Mesendoderm (in vitro differentiated cells): ENCODE measurements at regions not wholly inside any gene's neighbourhood (a gene's known extent, or its start where the extent isn't known, plus 50 kb on each side); places are given as distances from the start of the nearest gene placed in this dataset.

Source experiments
- DNase-seq: peaks from one replicate; pipeline ENCODE4 v3.0.0; 2013
- H2AK5ac ChIP-seq: 2 replicates; pipeline ENCODE4 v1.6.1; 2013; ENCODE audit warnings: low read length, inconsistent platforms
- H2BK120ac ChIP-seq: 2 replicates; pipeline ENCODE4 v1.6.1; 2013; ENCODE audit warnings: low read depth, mild to moderate bottlenecking, low read length, moderate library complexity, mixed read lengths
- H2BK15ac ChIP-seq: replicated peaks from 2 replicates; pipeline ENCODE4 v1.6.1; 2013; ENCODE audit warnings: low read depth, mild to moderate bottlenecking, moderate library complexity
- H2BK5ac ChIP-seq: 2 replicates; pipeline ENCODE4 v1.6.1; 2013; ENCODE audit warnings: low read length, inconsistent platforms
- H3K18ac ChIP-seq: 2 replicates; pipeline ENCODE4 v1.6.1; 2013; ENCODE audit warnings: mild to moderate bottlenecking, low read length, mixed read lengths
- H3K23ac ChIP-seq: one replicate; pipeline ENCODE4 v1.6.1; 2013; ENCODE audit warnings: low read length
- H3K27ac ChIP-seq: 2 replicates; pipeline ENCODE4 v1.5.1; 2013; ENCODE audit warnings: low read depth, mild to moderate bottlenecking, inconsistent platforms, low read length, moderate library complexity
- H3K27me3 ChIP-seq: 2 replicates; pipeline ENCODE4 v1.6.1; 2013; ENCODE audit warnings: low read length, control low read depth, mild to moderate bottlenecking, inconsistent platforms; ENCODE audit not compliant: insufficient read depth, poor library complexity
- H3K36me3 ChIP-seq: 2 replicates; pipeline ENCODE4 v1.6.1; 2013; ENCODE audit warnings: low read length, inconsistent platforms; ENCODE audit not compliant: control insufficient read depth, insufficient read depth
- H3K4ac ChIP-seq: one replicate; pipeline ENCODE4 v1.6.1; 2013; ENCODE audit warnings: low read depth, mild to moderate bottlenecking, low read length, moderate library complexity
- H3K4me1 ChIP-seq: 2 replicates; pipeline ENCODE4 v1.6.1; 2013; ENCODE audit warnings: low read depth, low read length, inconsistent platforms; ENCODE audit not compliant: control insufficient read depth
- H3K4me2 ChIP-seq: 2 replicates; pipeline ENCODE4 v1.6.1; 2013; ENCODE audit warnings: low read length
- H3K4me3 ChIP-seq: 2 replicates; pipeline ENCODE4 v1.5.1; 2013; ENCODE audit warnings: mild to moderate bottlenecking, low read length
- H3K56ac ChIP-seq: one replicate; pipeline ENCODE4 v1.6.1; 2013; ENCODE audit warnings: low read length
- H3K79me1 ChIP-seq: 2 replicates; pipeline ENCODE4 v1.6.1; 2013; ENCODE audit warnings: low read length, inconsistent platforms
- H3K79me2 ChIP-seq: 2 replicates; pipeline ENCODE4 v1.6.1; 2013; ENCODE audit warnings: mild to moderate bottlenecking, low read length; ENCODE audit not compliant: control insufficient read depth, insufficient read depth
- H3K9ac ChIP-seq: 2 replicates; pipeline ENCODE4 v1.6.1; 2013; ENCODE audit warnings: low read length, inconsistent platforms
- H4K5ac ChIP-seq: one replicate; pipeline ENCODE4 v1.6.1; 2013; ENCODE audit warnings: low read length
- H4K8ac ChIP-seq: one replicate; pipeline ENCODE4 v1.6.1; 2013; ENCODE audit warnings: low read depth, mild to moderate bottlenecking, control low read depth, low read length, moderate library complexity
- WGBS: extraction: QIAGEN DNeasy Blood & Tissue Kit; methylation state at CpG from one replicate; pipeline ENCODE4 v1.1.7; 2013; ENCODE audit warnings: low lambda C conversion rate, missing lambda C conversion rate; ENCODE audit not compliant: insufficient coverage; ENCODE audit errors: extremely low coverage; 5-methylcytosine and 5-hydroxymethylcytosine counted together

DNA sequence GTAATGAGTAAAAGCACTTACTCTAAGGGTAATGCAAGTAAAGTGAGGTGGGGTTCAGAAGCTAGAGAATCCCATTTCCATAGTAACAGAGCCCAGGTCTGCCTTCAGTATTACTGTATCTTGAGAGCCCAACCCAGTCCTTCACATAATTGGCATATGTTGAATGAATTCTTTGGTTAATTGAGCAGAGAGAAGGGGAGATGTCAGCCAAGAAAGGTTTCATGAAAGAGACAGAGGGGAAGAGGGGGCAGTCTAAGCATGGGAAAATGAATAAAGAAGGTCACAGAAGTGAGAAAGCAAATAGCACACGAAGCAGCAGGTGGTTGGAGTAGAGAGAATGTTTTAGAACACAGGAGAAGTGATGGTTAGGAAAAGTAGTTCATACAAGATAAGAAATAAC, 371.1 kb downstream of the SEC23A start:
- Histone ChIP-seq H3K4ac (no peak overlapping the region), H4K5ac (no peak overlapping the region), H3K27me3 (no peaks in the 10 kb centered on the region), H3K4me1 (no peaks in the 10 kb centered on the region), H3K4me3 (no peak overlapping the region), H3K36me3 (no peaks in the 10 kb centered on the region), H2BK5ac (no peak overlapping the region), H2AK5ac (no peak overlapping the region), H3K56ac (no peak overlapping the region), H3K23ac (no peak overlapping the region), H3K9ac (no peak overlapping the region), H3K18ac (no peak overlapping the region), H4K8ac (no peak overlapping the region), H2BK120ac (no peak overlapping the region), H3K4me2 (no peak overlapping the region), H3K79me2 (no peaks in the 10 kb centered on the region), H2BK15ac (no peak overlapping the region), H3K27ac (no peak overlapping the region), H3K79me1 (no peaks in the 10 kb centered on the region)
- DNase-seq = no peak
- WGBS = no CpG with 5 or more reads among the region's 1 CpG

DNA sequence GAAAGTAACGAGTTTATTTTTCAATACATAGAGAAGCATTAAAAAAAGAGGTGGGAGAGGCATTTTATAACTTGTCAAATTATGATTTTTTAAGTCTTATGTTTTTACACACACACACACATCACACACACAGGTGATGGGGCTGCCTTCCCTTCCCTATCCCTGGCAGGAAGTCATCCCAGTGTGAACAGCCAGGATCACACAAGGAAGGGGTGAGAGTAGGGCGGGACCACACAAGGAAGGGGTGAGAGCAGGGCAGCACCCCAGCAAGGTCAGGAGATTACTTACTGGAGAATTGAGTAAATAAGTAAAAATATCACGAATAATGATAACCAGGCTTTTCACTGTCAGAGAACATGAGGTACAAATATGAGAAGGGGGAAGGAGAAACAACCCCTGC, 372.6 kb downstream of the SEC23A start:
- WGBS = no CpG with 5 or more reads among the region's 3 CpGs
- Histone ChIP-seq H4K8ac (no peak overlapping the region), H3K79me1 (no peaks in the 10 kb centered on the region), H2BK120ac (no peak overlapping the region), H3K4me1 (no peaks in the 10 kb centered on the region), H3K27ac (no peak overlapping the region), H3K9ac (no peak overlapping the region), H3K4me2 (no peak overlapping the region), H2BK5ac (no peak overlapping the region), H4K5ac (no peak overlapping the region), H2AK5ac (no peak overlapping the region), H3K56ac (no peak overlapping the region), H3K27me3 (no peaks in the 10 kb centered on the region), H3K4me3 (no peak overlapping the region), H3K36me3 (no peaks in the 10 kb centered on the region), H2BK15ac (no peak overlapping the region), H3K23ac (no peak overlapping the region), H3K79me2 (no peaks in the 10 kb centered on the region), H3K4ac (no peak overlapping the region), H3K18ac (no peak overlapping the region)
- DNase-seq = no peak

DNA sequence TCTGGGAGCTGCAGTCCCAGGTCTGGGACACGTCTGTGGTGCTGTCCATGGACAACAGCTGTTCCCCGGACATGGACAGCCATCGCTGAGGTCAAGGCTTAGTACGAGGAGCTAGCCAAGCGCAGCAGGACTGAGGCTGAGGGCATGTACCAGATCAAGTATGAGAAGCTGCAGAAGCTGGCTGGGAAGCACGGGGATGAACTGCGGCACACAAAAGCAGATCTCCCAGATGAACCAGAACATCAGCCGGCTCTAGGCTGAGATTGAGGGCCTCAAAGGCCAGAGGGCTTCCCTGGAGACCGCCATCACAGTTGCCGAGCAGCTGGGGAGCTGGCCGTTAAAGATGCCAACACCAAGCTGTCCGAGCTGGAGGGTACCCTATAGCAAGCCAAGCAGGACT, 375.3 kb downstream of the SEC23A start:
- Histone ChIP-seq H2BK120ac (no peak overlapping the region), H3K27ac (no peak overlapping the region), H2BK5ac (no peak overlapping the region), H4K5ac (no peak overlapping the region), H3K4ac (no peak overlapping the region), H3K36me3 (no peaks in the 10 kb centered on the region), H3K56ac (no peak overlapping the region), H3K9ac (no peak overlapping the region), H3K4me3 (no peak overlapping the region), H2BK15ac (no peak overlapping the region), H3K79me1 (no peaks in the 10 kb centered on the region), H3K79me2 (no peaks in the 10 kb centered on the region), H3K27me3 (no peaks in the 10 kb centered on the region), H3K18ac (no peak overlapping the region), H2AK5ac (no peak overlapping the region), H4K8ac (no peak overlapping the region), H3K23ac (no peak overlapping the region), H3K4me1 (no peaks in the 10 kb centered on the region), H3K4me2 (no peak overlapping the region)
- no CpG with 5 or more reads among the region's 12 CpGs for WGBS
- no peak for DNase-seq

DNA sequence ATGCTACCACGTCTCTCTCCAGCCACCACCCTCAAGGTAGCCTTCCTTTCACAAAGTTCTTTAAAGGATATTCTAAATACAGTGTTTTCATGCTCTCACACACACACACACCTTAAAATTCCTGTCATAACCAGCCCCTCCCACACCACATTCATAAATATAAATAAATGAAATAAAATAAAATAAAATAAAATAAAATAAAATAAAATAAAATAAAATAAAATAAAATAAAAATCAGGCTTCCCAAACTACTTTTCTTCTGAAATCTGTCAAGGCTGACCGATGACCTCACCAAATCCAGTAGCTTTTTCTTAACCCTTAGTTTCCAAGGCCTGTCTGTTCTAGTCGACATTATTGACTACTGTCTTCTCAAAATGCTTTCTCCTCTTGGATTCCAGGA, 378.4 kb downstream of the SEC23A start:
- no peak for DNase-seq
- no peaks in the 10 kb centered on the region for H3K27me3 ChIP-seq
- H3K36me3 ChIP-seq = no peaks in the 10 kb centered on the region
- no peak overlapping the region for H2BK15ac ChIP-seq
- H3K27ac ChIP-seq = no peak overlapping the region
- no peak overlapping the region for H3K18ac ChIP-seq
- H4K8ac ChIP-seq = no peak overlapping the region
- H3K56ac ChIP-seq = no peak overlapping the region
- H3K9ac ChIP-seq = no peak overlapping the region
- H3K23ac ChIP-seq = no peak overlapping the region
- no peak overlapping the region for H2BK5ac ChIP-seq
- no peak overlapping the region for H3K4me2 ChIP-seq
- WGBS = no CpG with 5 or more reads among the region's 3 CpGs
- no peak overlapping the region for H3K4me3 ChIP-seq
- no peak overlapping the region for H2AK5ac ChIP-seq
- no peak overlapping the region for H3K4ac ChIP-seq
- no peaks in the 10 kb centered on the region for H3K4me1 ChIP-seq
- H3K79me2 ChIP-seq = no peaks in the 10 kb centered on the region
- H4K5ac ChIP-seq = no peak overlapping the region
- no peak overlapping the region for H2BK120ac ChIP-seq
- H3K79me1 ChIP-seq = no peaks in the 10 kb centered on the region

DNA sequence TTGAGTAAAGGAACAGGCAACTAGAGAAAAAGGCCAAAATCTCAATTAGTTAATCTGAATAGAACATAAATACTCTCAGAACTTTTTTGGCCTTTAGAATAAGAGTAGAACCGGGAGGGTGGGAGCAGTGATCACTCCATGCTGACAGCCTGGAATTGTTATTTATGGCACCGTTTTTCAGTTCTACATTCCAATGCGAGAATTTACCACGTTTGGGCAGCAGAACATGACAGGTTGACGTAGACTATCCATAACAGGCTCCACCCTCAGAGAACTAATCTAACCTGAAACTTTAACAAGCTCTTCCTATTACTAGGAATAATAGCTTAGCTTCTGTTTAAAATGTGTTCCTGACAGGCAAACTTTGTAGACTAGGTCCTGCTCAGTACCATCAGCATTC, 379.1 kb downstream of the SEC23A start:
- no peak overlapping the region for H3K56ac ChIP-seq
- no CpG with 5 or more reads among the region's 5 CpGs for WGBS

DNA sequence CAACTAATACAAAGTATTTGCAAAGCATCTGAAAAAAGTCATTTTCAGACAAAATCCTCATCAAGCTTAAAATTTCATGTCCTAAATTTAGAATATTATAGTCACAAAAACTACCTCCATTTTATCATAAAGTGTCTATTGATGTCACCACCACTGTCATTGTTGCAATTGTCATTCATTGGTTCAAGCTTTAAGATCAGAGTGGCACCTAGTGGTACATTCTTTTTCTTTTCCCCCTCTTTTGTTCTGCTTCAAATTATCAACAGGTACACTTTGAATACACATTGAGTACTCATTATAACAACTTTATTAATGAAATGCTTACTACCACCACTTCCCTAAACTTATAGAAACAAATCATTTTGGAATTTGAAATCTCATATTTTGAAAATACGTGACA, 379.8 kb downstream of the SEC23A start:
- Histone ChIP-seq H3K23ac (no peak overlapping the region), H3K4me3 (no peak overlapping the region), H4K8ac (no peak overlapping the region), H3K9ac (no peak overlapping the region), H3K79me2 (no peaks in the 10 kb centered on the region), H3K36me3 (no peaks in the 10 kb centered on the region), H2AK5ac (no peak overlapping the region), H3K4me2 (no peak overlapping the region), H2BK120ac (no peak overlapping the region), H3K4me1 (no peaks in the 10 kb centered on the region), H3K56ac (no peak overlapping the region), H3K18ac (no peak overlapping the region), H3K79me1 (no peaks in the 10 kb centered on the region), H3K27ac (no peak overlapping the region), H2BK15ac (no peak overlapping the region), H3K4ac (no peak overlapping the region), H4K5ac (no peak overlapping the region), H2BK5ac (no peak overlapping the region), H3K27me3 (no peaks in the 10 kb centered on the region)
- no peak for DNase-seq
- no CpG with 5 or more reads among the region's 1 CpG for WGBS

More for the DNA sequence above, 379.1 kb downstream of the SEC23A start:
- peak; percentile 51 for DNase-seq
- no peak overlapping the region for H4K5ac ChIP-seq
- no peaks in the 10 kb centered on the region for H3K79me1 ChIP-seq
- no peak overlapping the region for H3K18ac ChIP-seq
- no peak overlapping the region for H2BK120ac ChIP-seq
- H3K27me3 ChIP-seq = no peaks in the 10 kb centered on the region
- H4K8ac ChIP-seq = no peak overlapping the region
- H3K4me3 ChIP-seq = no peak overlapping the region
- no peak overlapping the region for H3K27ac ChIP-seq
- no peak overlapping the region for H2BK15ac ChIP-seq
- H3K4ac ChIP-seq = no peak overlapping the region
- H2BK5ac ChIP-seq = no peak overlapping the region
- H3K9ac ChIP-seq = no peak overlapping the region
- H3K23ac ChIP-seq = no peak overlapping the region
- H3K36me3 ChIP-seq = no peaks in the 10 kb centered on the region
- no peak overlapping the region for H3K4me2 ChIP-seq
- no peaks in the 10 kb centered on the region for H3K79me2 ChIP-seq
- H3K4me1 ChIP-seq = no peaks in the 10 kb centered on the region
- no peak overlapping the region for H2AK5ac ChIP-seq
